ENCODE measurements at regions not wholly inside any gene's neighbourhood (a gene's known extent, or its start where the extent isn't known, plus 50 kb on each side); places are given as distances from the start of the nearest gene placed in this dataset.

- Histone ChIP-seq H3K9me3 (ENCODE audit: control insufficient read depth, insufficient read depth, low read length) (no peaks in the 10 kb centered on the region), H3K4me3 (ENCODE audit: low read depth, low read length) (no peak overlapping the region), H3K36me3 (ENCODE audit: control insufficient read depth, insufficient read depth, low read length) (no peaks in the 10 kb centered on the region), H3K9ac (ENCODE audit: low read depth, low read length) (no peak overlapping the region), H3K4me1 (ENCODE audit: control insufficient read depth, insufficient read depth, low read length) (no peaks in the 10 kb centered on the region), H3K27me3 (ENCODE audit: control insufficient read depth, insufficient read depth, low read length) (no peaks in the 10 kb centered on the region)
Measured at GRCh38 chr5:57106661-57107060, 67.2 kb upstream of the GPBP1 start.

GRCh38 chr5:57111993-57112392 is 61.9 kb upstream of the GPBP1 start:
- no peak overlapping the region for H3K9ac ChIP-seq (ENCODE audit: low read depth, low read length)
- no peaks in the 10 kb centered on the region for H3K4me1 ChIP-seq (ENCODE audit: control insufficient read depth, insufficient read depth, low read length)
- H3K4me3 ChIP-seq (ENCODE audit: low read depth, low read length) = no peak overlapping the region
- no peaks in the 10 kb centered on the region for H3K27me3 ChIP-seq (ENCODE audit: control insufficient read depth, insufficient read depth, low read length)
- no peaks in the 10 kb centered on the region for H3K9me3 ChIP-seq (ENCODE audit: control insufficient read depth, insufficient read depth, low read length)
- H3K36me3 ChIP-seq (ENCODE audit: control insufficient read depth, insufficient read depth, low read length) = no peaks in the 10 kb centered on the region

- no peak overlapping the region for H3K9ac ChIP-seq (ENCODE audit: low read depth, low read length)
- no peak overlapping the region for H3K4me3 ChIP-seq (ENCODE audit: low read depth, low read length)
- no peaks in the 10 kb centered on the region for H3K36me3 ChIP-seq (ENCODE audit: control insufficient read depth, insufficient read depth, low read length)
- no peaks in the 10 kb centered on the region for H3K27me3 ChIP-seq (ENCODE audit: control insufficient read depth, insufficient read depth, low read length)
- no peaks in the 10 kb centered on the region for H3K9me3 ChIP-seq (ENCODE audit: control insufficient read depth, insufficient read depth, low read length)
- H3K4me1 ChIP-seq (ENCODE audit: control insufficient read depth, insufficient read depth, low read length) = no peaks in the 10 kb centered on the region
Measured at GRCh38 chr5:57113481-57113880, 60.4 kb upstream of the GPBP1 start.

- H3K9me3 ChIP-seq (ENCODE audit: control insufficient read depth, insufficient read depth, low read length) = no peaks in the 10 kb centered on the region
- H3K36me3 ChIP-seq (ENCODE audit: control insufficient read depth, insufficient read depth, low read length) = no peaks in the 10 kb centered on the region
- no peak overlapping the region for H3K9ac ChIP-seq (ENCODE audit: low read depth, low read length)
- no peak overlapping the region for H3K4me3 ChIP-seq (ENCODE audit: low read depth, low read length)
- no peaks in the 10 kb centered on the region for H3K4me1 ChIP-seq (ENCODE audit: control insufficient read depth, insufficient read depth, low read length)
- H3K27me3 ChIP-seq (ENCODE audit: control insufficient read depth, insufficient read depth, low read length) = no peaks in the 10 kb centered on the region
Measured at GRCh38 chr5:57117596-57117995, 56.3 kb upstream of the GPBP1 start.

GRCh38 chr5:57119031-57119430 is 54.8 kb upstream of the GPBP1 start:
- Histone ChIP-seq H3K36me3 (ENCODE audit: control insufficient read depth, insufficient read depth, low read length) (no peaks in the 10 kb centered on the region), H3K9me3 (ENCODE audit: control insufficient read depth, insufficient read depth, low read length) (no peaks in the 10 kb centered on the region), H3K9ac (ENCODE audit: low read depth, low read length) (no peak overlapping the region), H3K27me3 (ENCODE audit: control insufficient read depth, insufficient read depth, low read length) (no peaks in the 10 kb centered on the region), H3K4me3 (ENCODE audit: low read depth, low read length) (no peak overlapping the region), H3K4me1 (ENCODE audit: control insufficient read depth, insufficient read depth, low read length) (no peaks in the 10 kb centered on the region)

- Histone ChIP-seq H3K4me1 (ENCODE audit: control insufficient read depth, insufficient read depth, low read length) (no peaks in the 10 kb centered on the region), H3K9me3 (ENCODE audit: control insufficient read depth, insufficient read depth, low read length) (no peaks in the 10 kb centered on the region), H3K36me3 (ENCODE audit: control insufficient read depth, insufficient read depth, low read length) (no peaks in the 10 kb centered on the region), H3K9ac (ENCODE audit: low read depth, low read length) (no peak overlapping the region), H3K4me3 (ENCODE audit: low read depth, low read length) (no peak overlapping the region), H3K27me3 (ENCODE audit: control insufficient read depth, insufficient read depth, low read length) (no peaks in the 10 kb centered on the region)
Measured at GRCh38 chr5:57124014-57124413, 49.8 kb upstream of the GPBP1 start.

Data from iPS-15b (cell line).